K562 (cell line): ENCODE measurements at regions not wholly inside any gene's neighbourhood (a gene's known extent, or its start where the extent isn't known, plus 50 kb on each side); places are given as distances from the start of the nearest gene placed in this dataset.
A peak's percentile ranks its signal among the peaks of the same experiment; 100 is the strongest.
"Not testable (repeated sequence)": the region's sequence is repeated elsewhere in the genome, so short reads cannot be mapped to it uniquely, and the experiment has no call there.

Source experiments
- ATAC-seq: fragments of 200-7000 bp; cut with Tn5 transposase; 3 replicates; pipeline ENCODE4 v1.9.1; 2020; ENCODE audit warnings: moderate library complexity
- BruUV-seq: library from RNA; stranded (reverse); fragments of 400-500 nt; replicated peaks from 2 replicates; lab custom pipeline; 2021; lab: Mats Ljungman, UMichigan
- CTCF ChIA-PET: fragments of 300-600 bp; formaldehyde crosslinking; extraction: SDS; loops from one replicate; lab custom pipeline; 2021; ENCODE audit warnings: low intra/inter-chr PET ratio; lab: Yijun Ruan, JAX
- POLR2A ChIA-PET: fragments of 300-600, 350-650 bp; sonication (Branson Sonifier 250); formaldehyde crosslinking; extraction: SDS; loops from one replicate; lab custom pipeline; 2021; ENCODE audit warnings: antibody characterized with exemption, inconsistent platforms; lab: Yijun Ruan, JAX
- DNase-seq, 4 experiments: peaks; one replicate each; pipeline versions ENCODE4 v3.0.0 to v3.0.0-alpha.2; 2011 to 2018; ENCODE audit warnings: low spot score in 3 of 4, mixed read lengths in 3 of 4; ENCODE audit errors: extremely low read depth in 1 of 4
- FAIRE-seq: peaks from 2 replicates; lab custom pipeline; 2011; peaks lifted over from hg19 to GRCh38; lab: Jason Lieb, UNC
- H2AFZ ChIP-seq: 2 replicates; pipeline ENCODE4 v1.6.0; 2011; ENCODE audit warnings: low read depth, low read length, control low read depth, inconsistent platforms
- H3K27ac ChIP-seq: fragments of 200-600 bp; 3 replicates; pipeline ENCODE4 v1.8.0; 2011; ENCODE audit warnings: low read depth, mild to moderate bottlenecking, control low read depth, inconsistent platforms, low read length, moderate library complexity, mixed read lengths; ENCODE audit errors: extremely low read depth
- H3K27me3 ChIP-seq, 2 experiments: fragments of 300-600 bp in 1 of 2; 2 replicates in 1 of 2; 3 replicates in 1 of 2; pipeline versions ENCODE4 v1.6.0 to v1.8.0; 2011; ENCODE audit warnings: inconsistent platforms in 2 of 2, low read length in 2 of 2, mild to moderate bottlenecking in 1 of 2, mixed read lengths in 1 of 2, moderate library complexity in 1 of 2; ENCODE audit not compliant: control insufficient read depth in 2 of 2, insufficient read depth in 2 of 2
- H3K36me3 ChIP-seq: fragments of 300-600 bp; 3 replicates; pipeline ENCODE4 v1.8.0; 2011; ENCODE audit warnings: mild to moderate bottlenecking, low read length, inconsistent platforms; ENCODE audit not compliant: control insufficient read depth, insufficient read depth
- H3K4me1 ChIP-seq, 2 experiments: fragments of 200-600 bp in 1 of 2; replicated peaks in 1 of 2; 2 replicates in 1 of 2; 3 replicates in 1 of 2; pipeline versions ENCODE4 v1.5.1 to v1.8.0; 2011; ENCODE audit warnings: inconsistent platforms in 2 of 2, low read length in 2 of 2, mild to moderate bottlenecking in 1 of 2, mixed read lengths in 1 of 2, moderate library complexity in 1 of 2; ENCODE audit not compliant: control insufficient read depth in 2 of 2, insufficient read depth in 2 of 2
- H3K4me2 ChIP-seq: 2 replicates; pipeline ENCODE4 v1.6.1; 2011; ENCODE audit warnings: low read length, control low read depth, inconsistent platforms, mixed read lengths; ENCODE audit not compliant: insufficient read depth
- H3K4me3 ChIP-seq: fragments of 200-600 bp; sonication (generic), shearing (Covaris generic); 2 replicates; pipeline ENCODE4 v1.5.1; 2016; ENCODE audit warnings: control low read depth, inconsistent platforms
- H3K79me2 ChIP-seq: fragments of 200-600 bp; 3 replicates; pipeline ENCODE4 v1.8.0; 2011; ENCODE audit warnings: low read length, inconsistent platforms; ENCODE audit not compliant: control insufficient read depth, insufficient read depth
- H3K9ac ChIP-seq, 2 experiments: 2 replicates each; pipeline versions ENCODE4 v1.6.0 to v1.6.1; 2011; ENCODE audit warnings: low read depth in 2 of 2, low read length in 2 of 2, control low read depth in 1 of 2, inconsistent platforms in 1 of 2, mild to moderate bottlenecking in 1 of 2, mixed read lengths in 1 of 2; ENCODE audit not compliant: insufficient read depth in 1 of 2
- H3K9me1 ChIP-seq: one replicate; pipeline ENCODE4 v1.6.0; 2011; ENCODE audit warnings: inconsistent platforms, mild to moderate bottlenecking, low read length, moderate library complexity; ENCODE audit not compliant: control insufficient read depth, insufficient read depth
- H3K9me3 ChIP-seq: replicated peaks from 2 replicates; pipeline ENCODE4 v1.5.1; 2011; ENCODE audit warnings: low read depth, low read length, inconsistent platforms; ENCODE audit not compliant: control insufficient read depth, insufficient read depth
- H4K20me1 ChIP-seq: replicated peaks from 2 replicates; pipeline ENCODE4 v1.6.1; 2011; ENCODE audit warnings: low read length, inconsistent platforms, mixed read lengths; ENCODE audit not compliant: control insufficient read depth, insufficient read depth
- EP300 ChIP-seq: IDR thresholded peaks from 2 replicates; pipeline ENCODE4 v1.6.1; 2012; ENCODE audit warnings: low read length, improper control_type of control experiment
- EZH2 ChIP-seq: IDR thresholded peaks from 2 replicates; pipeline ENCODE4 v1.6.1; 2012; ENCODE audit warnings: low read depth, mild to moderate bottlenecking, inconsistent platforms, low read length, borderline replicate concordance
- MAFF ChIP-seq: IDR thresholded peaks from 2 replicates; pipeline ENCODE4 v1.6.1; 2012; ENCODE audit warnings: low read length, improper control_type of control experiment
- NCOA2 ChIP-seq, 2 experiments: fragments of 450-650 bp; IDR thresholded peaks; 2 replicates each; pipeline ENCODE4 v1.6.1; 2018; ENCODE audit warnings: mild to moderate bottlenecking in 2 of 2, moderate library complexity in 1 of 2; ENCODE audit not compliant: partially characterized antibody in 2 of 2
- NFIC ChIP-seq: fragments of 450-650 bp; IDR thresholded peaks from 2 replicates; pipeline ENCODE4 v1.6.1; 2017; ENCODE audit warnings: mild to moderate bottlenecking, inconsistent platforms
- RUNX1 ChIP-seq: sonication (generic); IDR thresholded peaks from 2 replicates; pipeline ENCODE4 v1.6.1; 2016; ENCODE audit warnings: antibody characterized with exemption, low read depth
- ZNF41 ChIP-seq: fragments of 250-450 bp; sonication (Bioruptor Pico); conservative IDR thresholded peaks from 2 replicates; pipeline ENCODE4 v1.4.0; 2020; ENCODE audit warnings: mild to moderate bottlenecking
- WGBS: fragments of 100-300 bp; shearing (Covaris generic); methylation state at CpG from one replicate; pipeline ENCODE4 v1.1.6; 2016; ENCODE audit warnings: low coverage, mixed read lengths; ENCODE audit not compliant: insufficient coverage; ENCODE audit errors: missing lambda C conversion rate; 5-methylcytosine and 5-hydroxymethylcytosine counted together
- in situ Hi-C: fragments of 300-500 bp; cut with MboI; formaldehyde crosslinking; loops from 4 replicates; pipeline ENCODE4 v1.15.0; 2018; ENCODE audit warnings: inconsistent platforms, mixed read lengths
- intact Hi-C: fragments of 100-400 bp; cut with micrococcal nuclease; formaldehyde crosslinking; loops from 2 replicates; pipeline ENCODE4 v1.14.2; 2022
- TF ChIP-seq, protein P1 (sequence below): IDR thresholded peaks from 2 replicates; pipeline ENCODE4 v1.6.1; 2016; ENCODE audit warnings: missing genetic modification characterization, missing compliant biosample characterization
- TF ChIP-seq, protein P2 (sequence below): fragments of 450-650 bp; IDR thresholded peaks from 2 replicates; pipeline ENCODE4 v1.6.1; 2014; ENCODE audit warnings: low read depth, mild to moderate bottlenecking, moderate library complexity, borderline replicate concordance

DNA sequence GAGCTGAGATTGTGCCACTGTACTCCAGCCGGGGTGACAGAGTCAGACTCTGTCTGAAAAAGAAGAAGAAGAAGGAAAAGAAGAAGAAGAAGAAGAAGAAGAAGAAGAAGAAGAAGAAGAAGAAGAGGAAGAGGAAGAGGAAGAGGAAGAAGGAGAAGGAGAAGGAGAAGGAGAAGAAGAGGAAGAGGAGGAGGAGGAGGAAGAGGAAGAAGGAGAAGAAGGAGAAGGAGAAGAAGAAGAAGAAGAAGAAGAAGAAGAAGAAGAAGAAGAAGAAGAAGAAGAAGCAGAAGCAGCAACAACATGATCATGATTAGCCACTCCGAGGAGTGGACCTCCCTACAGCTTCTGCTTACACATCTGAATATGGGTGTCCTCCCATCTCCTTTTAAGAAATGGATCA lies 100.6 kb upstream of the GATA6 start:
- H3K27ac ChIP-seq, H3K4me1 ChIP-seq, BruUV-seq, H3K36me3 ChIP-seq, H3K9me3 ChIP-seq, H3K4me3 ChIP-seq, H3K9me1 ChIP-seq, FAIRE-seq, H3K4me2 ChIP-seq, CTCF ChIA-PET, intact Hi-C loops, in situ Hi-C loops, H3K9ac ChIP-seq, H3K79me2 ChIP-seq, H2AFZ ChIP-seq, DNase-seq, ATAC-seq: not testable (repeated sequence)
- peaks cover 11% of the 10 kb centered on the region; the same call in 1 of the 2 replicates for H4K20me1 ChIP-seq
- POLR2A ChIA-PET: interaction anchor here (0.7 to 1.3 kb wide), 2 partner anchors 68 to 118 kb away, joined by 3 to 5 read pairs; no protein-coding TSS in a partner anchor
- TF ChIP-seq, protein P1, sequence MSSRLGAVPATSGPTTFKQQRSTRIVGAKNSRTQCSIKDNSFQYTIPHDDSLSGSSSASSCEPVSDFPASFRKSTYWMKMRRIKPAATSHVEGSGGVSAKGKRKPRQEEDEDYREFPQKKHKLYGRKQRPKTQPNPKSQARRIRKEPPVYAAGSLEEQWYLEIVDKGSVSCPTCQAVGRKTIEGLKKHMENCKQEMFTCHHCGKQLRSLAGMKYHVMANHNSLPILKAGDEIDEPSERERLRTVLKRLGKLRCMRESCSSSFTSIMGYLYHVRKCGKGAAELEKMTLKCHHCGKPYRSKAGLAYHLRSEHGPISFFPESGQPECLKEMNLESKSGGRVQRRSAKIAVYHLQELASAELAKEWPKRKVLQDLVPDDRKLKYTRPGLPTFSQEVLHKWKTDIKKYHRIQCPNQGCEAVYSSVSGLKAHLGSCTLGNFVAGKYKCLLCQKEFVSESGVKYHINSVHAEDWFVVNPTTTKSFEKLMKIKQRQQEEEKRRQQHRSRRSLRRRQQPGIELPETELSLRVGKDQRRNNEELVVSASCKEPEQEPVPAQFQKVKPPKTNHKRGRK (tag): peak; percentile 76
- H3K27me3 ChIP-seq: peaks cover 12 to 28% of the 10 kb centered on the region in 2 experiments; a peak in 4 of 5 replicates
- WGBS: 3% methylated on average over 2 of the region's 2 CpGs

DNA sequence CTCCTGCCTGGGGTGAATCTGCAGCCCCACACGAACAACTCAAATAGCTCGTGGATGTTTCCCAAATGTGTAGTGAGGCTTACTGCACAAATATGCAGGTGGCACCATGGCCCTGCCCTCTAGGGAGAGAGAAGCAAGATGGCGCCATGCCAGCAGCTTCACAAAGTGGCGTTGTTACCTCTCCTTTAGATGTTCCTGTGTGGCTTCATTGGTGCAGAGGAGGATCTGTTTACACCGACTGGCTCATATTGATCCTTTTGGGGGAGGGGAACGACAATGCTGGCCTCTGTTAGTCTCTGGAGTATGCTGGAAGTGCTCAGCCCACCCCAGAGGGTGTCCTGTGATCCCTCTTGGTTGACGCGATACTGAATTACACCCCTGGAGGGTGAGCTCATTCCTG lies 99.5 kb upstream of the GATA6 start:
- Histone ChIP-seq H3K79me2 (no peaks in the 10 kb centered on the region), H3K9me1 (no peaks in the 10 kb centered on the region), H4K20me1 (peaks cover 11% of the 10 kb centered on the region; the same call in 1 of the 2 replicates), H3K9ac (no peak overlapping the region), H2AFZ (no peak overlapping the region), H3K9me3 (no peaks in the 10 kb centered on the region), H3K27ac (no peak overlapping the region), H3K27me3 (peaks cover 12 to 31% of the 10 kb centered on the region in 2 experiments; a peak in 4 of 5 replicates), H3K36me3 (no peaks in the 10 kb centered on the region), H3K4me2 (no peak overlapping the region), H3K4me1 (peaks cover 4 to 6% of the 10 kb centered on the region in 2 experiments; a peak in 3 of 5 replicates), H3K4me3 (no peak overlapping the region)
- intact Hi-C loops (no loop called here), in situ Hi-C loops (no loop called here)
- ChIA-PET CTCF (no interaction called here), POLR2A (no interaction called here)
- ATAC-seq (no peak), FAIRE-seq (no peak), DNase-seq (no peak)
- peak; percentile 50; the same call in 1 of the 2 replicates for TF ChIP-seq NFIC
- TF ChIP-seq ZNF41 (CRISPR knock-in tag): no peak
- TF ChIP-seq MAFF: no peak
- TF ChIP-seq, protein P2, sequence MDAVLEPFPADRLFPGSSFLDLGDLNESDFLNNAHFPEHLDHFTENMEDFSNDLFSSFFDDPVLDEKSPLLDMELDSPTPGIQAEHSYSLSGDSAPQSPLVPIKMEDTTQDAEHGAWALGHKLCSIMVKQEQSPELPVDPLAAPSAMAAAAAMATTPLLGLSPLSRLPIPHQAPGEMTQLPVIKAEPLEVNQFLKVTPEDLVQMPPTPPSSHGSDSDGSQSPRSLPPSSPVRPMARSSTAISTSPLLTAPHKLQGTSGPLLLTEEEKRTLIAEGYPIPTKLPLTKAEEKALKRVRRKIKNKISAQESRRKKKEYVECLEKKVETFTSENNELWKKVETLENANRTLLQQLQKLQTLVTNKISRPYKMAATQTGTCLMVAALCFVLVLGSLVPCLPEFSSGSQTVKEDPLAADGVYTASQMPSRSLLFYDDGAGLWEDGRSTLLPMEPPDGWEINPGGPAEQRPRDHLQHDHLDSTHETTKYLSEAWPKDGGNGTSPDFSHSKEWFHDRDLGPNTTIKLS: no peak
- TF ChIP-seq NCOA2 (IDR thresholded peaks at IDR 0.05; ENCODE audit: partially characterized antibody in 2 of 2): no peak
- no peak for TF ChIP-seq EP300
- no peak for TF ChIP-seq EZH2
- TF ChIP-seq RUNX1: no peak
- BruUV-seq: no TSS peak
- WGBS: 12% methylated on average over 8 of the region's 8 CpGs
